ENCODE measurements at regions not wholly inside any gene's neighbourhood (a gene's known extent, or its start where the extent isn't known, plus 50 kb on each side); places are given as distances from the start of the nearest gene placed in this dataset.

DNA sequence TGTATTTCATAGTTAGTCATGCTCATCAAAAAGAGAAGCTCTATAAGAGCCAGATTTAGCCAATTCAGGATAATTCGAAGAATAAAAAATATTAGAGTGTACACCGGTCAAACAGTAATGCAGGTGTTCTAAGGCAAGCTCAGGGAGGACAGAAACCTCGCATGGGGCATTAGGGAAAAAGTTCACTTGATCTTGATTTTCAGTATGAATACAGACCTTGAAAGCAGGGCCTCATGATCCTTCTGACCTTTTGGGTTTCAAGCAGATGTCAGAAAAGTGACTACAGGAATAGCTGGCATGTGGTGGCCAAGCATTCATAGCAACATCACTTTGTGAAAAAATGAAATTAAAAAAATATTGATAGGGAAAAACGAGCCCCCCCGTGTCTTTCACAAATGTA is 394.9 kb downstream of the KIF4B start:
- no peaks in the 10 kb centered on the region for H3K27me3 ChIP-seq (ENCODE audit: control insufficient read depth, insufficient read depth, low read length)
- no peak overlapping the region for H2BK120ac ChIP-seq (ENCODE audit: low read depth, low read length)
- no peak for ATAC-seq (ENCODE audit: low read depth)
- dilution Hi-C loops (cut with HindIII; ENCODE audit: low sequenced_read_pairs, unreplicated experiment) (no loop called here), intact Hi-C loops (cut with micrococcal nuclease) (no loop called here), in situ Hi-C loops (cut with MboI; ENCODE audit: low sequenced_read_pairs) (no loop called here)
- no peak overlapping the region for H3K14ac ChIP-seq (replicated peaks; ENCODE audit: low read depth, low read length)
- peaks cover 15% of the 10 kb centered on the region for H3K9me3 ChIP-seq (ENCODE audit: control insufficient read depth, insufficient read depth, low read length)
- H2AK9ac ChIP-seq (replicated peaks; ENCODE audit: low read depth, low read length, poor library complexity): no peak overlapping the region
- no peak overlapping the region for H3K9ac ChIP-seq (ENCODE audit: low read depth, low read length)
- H4K5ac ChIP-seq (ENCODE audit: low read depth, low read length): no peak overlapping the region
- H3K79me1 ChIP-seq (ENCODE audit: low read depth in 1 of 2, low read length in 2 of 2): no peaks in the 10 kb centered on the region
- no peak overlapping the region for H3K23ac ChIP-seq (ENCODE audit: low read depth, low read length)
- no peaks in the 10 kb centered on the region for H4K20me1 ChIP-seq (ENCODE audit: insufficient read depth, low read length)
- ChIA-PET POLR2A (ENCODE audit: unreplicated experiment) (no interaction called here), CTCF (no interaction called here)
- no TSS peak for BruUV-seq (replicated peaks)
- no peak overlapping the region for H2BK15ac ChIP-seq (ENCODE audit: low read depth, low read length)
- no peak overlapping the region for H3K18ac ChIP-seq (ENCODE audit: low read depth, low read length)
- no peak overlapping the region for H3K4me3 ChIP-seq (ENCODE audit: insufficient read depth, low read depth, low read length)
- no peak overlapping the region for H2BK20ac ChIP-seq (ENCODE audit: low read depth, low read length)
- no peak overlapping the region for H3K4ac ChIP-seq (ENCODE audit: low read depth, low read length)
- no peak overlapping the region for H4K91ac ChIP-seq (ENCODE audit: insufficient read depth, low read depth, low read length)
- no peak overlapping the region for H3K27ac ChIP-seq (ENCODE audit: insufficient read depth, low read length)
- no peak for DNase-seq
- no peak overlapping the region for H2AK5ac ChIP-seq (ENCODE audit: low read depth, low read length)
- TF ChIP-seq RFX5 (IDR thresholded peaks at IDR 0.05; ENCODE audit: low read depth, low read length) (no peak), FOS (IDR thresholded peaks at IDR 0.05; ENCODE audit: low read depth, low read length) (no peak), SMC3 (IDR thresholded peaks at IDR 0.05; ENCODE audit: low read depth, low read length) (no peak), MAFK (IDR thresholded peaks at IDR 0.05; ENCODE audit: low read depth, low read length) (no peak), CTCF (conservative IDR thresholded peaks at IDR 0.05; ENCODE audit: low read depth, low read length) (no peak), RCOR1 (IDR thresholded peaks at IDR 0.05; ENCODE audit: insufficient replicate concordance, low read length) (no peak), POLR2A (IDR thresholded peaks at IDR 0.05; ENCODE audit: low read depth, low read length) (no peak), CHD1 (IDR thresholded peaks at IDR 0.05; ENCODE audit: low read depth, low read length) (no peak), NFE2L2 (IDR thresholded peaks at IDR 0.05; ENCODE audit: low read depth, low read length) (no peak), CEBPB (IDR thresholded peaks at IDR 0.05; ENCODE audit: low read depth, low read length) (no peak), MAZ (IDR thresholded peaks at IDR 0.05; ENCODE audit: borderline replicate concordance, low read depth, low read length) (no peak)
- no peak overlapping the region for H4K8ac ChIP-seq (ENCODE audit: low read depth in 2 of 2, low read length in 2 of 2)
- 59% methylated on average over 3 of the region's 5 CpGs; no CpG with 5 or more reads in 1 of the 2 experiments for WGBS, 2 experiments (ENCODE audit: extremely low coverage in 2 of 2, insufficient read length in 1 of 2)
- H3K9me1 ChIP-seq (ENCODE audit: insufficient read depth, low read length): no peaks in the 10 kb centered on the region
- H3K4me1 ChIP-seq (ENCODE audit: control insufficient read depth, insufficient read depth, low read length): no peaks in the 10 kb centered on the region
- H3K56ac ChIP-seq (ENCODE audit: extremely low read depth, insufficient read depth, low read length): no peak overlapping the region
- H3K4me2 ChIP-seq (ENCODE audit: low read depth, low read length): no peak overlapping the region
- H2BK5ac ChIP-seq (ENCODE audit: low read depth, low read length, poor library complexity, severe bottlenecking): no peak overlapping the region
- no peaks in the 10 kb centered on the region for H3K36me3 ChIP-seq (ENCODE audit: control insufficient read depth, insufficient read depth, low read length)
- no peak overlapping the region for H2AFZ ChIP-seq (replicated peaks; ENCODE audit: low read length, poor library complexity)
